ENCODE measurements at regions not wholly inside any gene's neighbourhood (a gene's known extent, or its start where the extent isn't known, plus 50 kb on each side); places are given as distances from the start of the nearest gene placed in this dataset.

- TF ChIP-seq, protein P1, sequence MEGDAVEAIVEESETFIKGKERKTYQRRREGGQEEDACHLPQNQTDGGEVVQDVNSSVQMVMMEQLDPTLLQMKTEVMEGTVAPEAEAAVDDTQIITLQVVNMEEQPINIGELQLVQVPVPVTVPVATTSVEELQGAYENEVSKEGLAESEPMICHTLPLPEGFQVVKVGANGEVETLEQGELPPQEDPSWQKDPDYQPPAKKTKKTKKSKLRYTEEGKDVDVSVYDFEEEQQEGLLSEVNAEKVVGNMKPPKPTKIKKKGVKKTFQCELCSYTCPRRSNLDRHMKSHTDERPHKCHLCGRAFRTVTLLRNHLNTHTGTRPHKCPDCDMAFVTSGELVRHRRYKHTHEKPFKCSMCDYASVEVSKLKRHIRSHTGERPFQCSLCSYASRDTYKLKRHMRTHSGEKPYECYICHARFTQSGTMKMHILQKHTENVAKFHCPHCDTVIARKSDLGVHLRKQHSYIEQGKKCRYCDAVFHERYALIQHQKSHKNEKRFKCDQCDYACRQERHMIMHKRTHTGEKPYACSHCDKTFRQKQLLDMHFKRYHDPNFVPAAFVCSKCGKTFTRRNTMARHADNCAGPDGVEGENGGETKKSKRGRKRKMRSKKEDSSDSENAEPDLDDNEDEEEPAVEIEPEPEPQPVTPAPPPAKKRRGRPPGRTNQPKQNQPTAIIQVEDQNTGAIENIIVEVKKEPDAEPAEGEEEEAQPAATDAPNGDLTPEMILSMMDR (IDR thresholded peaks at IDR 0.05) = no peak
- no peak for TF ChIP-seq EZH2phosphoT487 (IDR thresholded peaks at IDR 0.05)
- no peak for TF ChIP-seq EZH2 (IDR thresholded peaks at IDR 0.05)
Measured at GRCh38 chrX:76922100-76922499, 494.6 kb downstream of the MAGEE1 start.
